ENCODE measurements at regions not wholly inside any gene's neighbourhood (a gene's known extent, or its start where the extent isn't known, plus 50 kb on each side); places are given as distances from the start of the nearest gene placed in this dataset.

DNA sequence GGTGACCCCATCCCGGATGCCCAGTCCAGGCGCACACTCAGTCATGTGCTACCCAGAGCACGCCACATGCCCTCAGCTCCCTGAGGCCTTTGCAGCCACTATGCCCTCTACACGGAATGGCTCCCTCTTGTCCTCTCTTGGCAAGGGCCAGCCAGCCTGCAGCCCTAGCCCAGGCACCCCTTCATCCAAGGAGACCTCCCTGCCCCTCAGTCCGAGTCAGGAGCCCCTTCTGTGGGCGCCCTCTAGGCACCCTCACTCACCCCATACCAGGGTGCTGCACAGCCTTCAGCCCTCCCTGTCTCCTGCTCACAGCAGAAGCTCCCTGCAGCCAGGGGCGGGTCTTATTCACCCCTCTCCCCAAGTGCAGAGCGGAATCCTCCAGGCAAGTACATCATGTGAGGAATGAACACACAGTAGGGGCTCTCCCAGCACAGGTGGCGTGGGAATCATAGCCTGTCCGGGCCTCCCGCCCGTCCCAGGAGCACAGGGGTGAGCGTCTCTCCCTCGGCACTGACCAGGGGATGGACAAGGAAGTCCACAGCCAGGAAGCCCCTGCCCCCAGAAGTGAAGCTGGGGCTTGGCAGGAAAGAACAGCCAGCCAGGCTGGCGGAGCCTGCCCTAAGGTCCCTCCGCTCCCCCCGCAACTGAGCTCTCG lies 186.9 kb downstream of the RBFOX3 start:
- no peak for TF ChIP-seq EZH2 (IDR thresholded peaks at IDR 0.05; ENCODE audit: low read length)
- TF ChIP-seq, protein P1, sequence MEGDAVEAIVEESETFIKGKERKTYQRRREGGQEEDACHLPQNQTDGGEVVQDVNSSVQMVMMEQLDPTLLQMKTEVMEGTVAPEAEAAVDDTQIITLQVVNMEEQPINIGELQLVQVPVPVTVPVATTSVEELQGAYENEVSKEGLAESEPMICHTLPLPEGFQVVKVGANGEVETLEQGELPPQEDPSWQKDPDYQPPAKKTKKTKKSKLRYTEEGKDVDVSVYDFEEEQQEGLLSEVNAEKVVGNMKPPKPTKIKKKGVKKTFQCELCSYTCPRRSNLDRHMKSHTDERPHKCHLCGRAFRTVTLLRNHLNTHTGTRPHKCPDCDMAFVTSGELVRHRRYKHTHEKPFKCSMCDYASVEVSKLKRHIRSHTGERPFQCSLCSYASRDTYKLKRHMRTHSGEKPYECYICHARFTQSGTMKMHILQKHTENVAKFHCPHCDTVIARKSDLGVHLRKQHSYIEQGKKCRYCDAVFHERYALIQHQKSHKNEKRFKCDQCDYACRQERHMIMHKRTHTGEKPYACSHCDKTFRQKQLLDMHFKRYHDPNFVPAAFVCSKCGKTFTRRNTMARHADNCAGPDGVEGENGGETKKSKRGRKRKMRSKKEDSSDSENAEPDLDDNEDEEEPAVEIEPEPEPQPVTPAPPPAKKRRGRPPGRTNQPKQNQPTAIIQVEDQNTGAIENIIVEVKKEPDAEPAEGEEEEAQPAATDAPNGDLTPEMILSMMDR (optimal IDR thresholded peaks at IDR 0.05 in 1 of 3, IDR thresholded peaks at IDR 0.05 in 1 of 3, conservative IDR thresholded peaks at IDR 0.05 in 1 of 3; ENCODE audit: extremely low read depth in 1 of 3, insufficient read depth in 2 of 3, low read length in 3 of 3): no peak

All from keratinocyte (primary cell).